Effector memory CD4-positive, alpha-beta T cell (primary cell): ENCODE measurements at regions not wholly inside any gene's neighbourhood (a gene's known extent, or its start where the extent isn't known, plus 50 kb on each side); places are given as distances from the start of the nearest gene placed in this dataset.

Experiments used
- DNase-seq, 3 donors: peaks; one replicate each; pipeline ENCODE4 v3.0.0-alpha.2; 2020
- H3K27ac ChIP-seq: 2 replicates; pipeline ENCODE4 v1.7.0; 2013; ENCODE audit warnings: mild to moderate bottlenecking, low read length, moderate library complexity; ENCODE audit not compliant: insufficient read depth, poor library complexity, severe bottlenecking
- H3K27me3 ChIP-seq: replicated peaks from 2 replicates; pipeline ENCODE4 v1.7.0; 2013; ENCODE audit warnings: mild to moderate bottlenecking, low read length; ENCODE audit not compliant: insufficient read depth, control insufficient read depth, poor library complexity, severe bottlenecking
- H3K36me3 ChIP-seq: 2 replicates; pipeline ENCODE4 v1.7.0; 2013; ENCODE audit warnings: mild to moderate bottlenecking, low read length, moderate library complexity; ENCODE audit not compliant: control insufficient read depth, insufficient read depth
- H3K4me1 ChIP-seq: 2 replicates; pipeline ENCODE4 v1.7.0; 2013; ENCODE audit warnings: low read length, mild to moderate bottlenecking; ENCODE audit not compliant: control insufficient read depth, insufficient read depth, poor library complexity, severe bottlenecking
- H3K4me3 ChIP-seq: 2 replicates; pipeline ENCODE4 v1.7.0; 2013; ENCODE audit warnings: low read length, low read depth, mild to moderate bottlenecking; ENCODE audit not compliant: insufficient read depth, poor library complexity, severe bottlenecking
- H3K9me3 ChIP-seq: 2 replicates; pipeline ENCODE4 v1.7.0; 2013; ENCODE audit warnings: mild to moderate bottlenecking, low read length, moderate library complexity; ENCODE audit not compliant: control insufficient read depth

GRCh38 chr5:52674815-52675545 lies 112.7 kb upstream of the ITGA1 start:
- Histone ChIP-seq H3K27me3 (no peaks in the 10 kb centered on the region), H3K27ac (no peak overlapping the region), H3K4me3 (no peak overlapping the region), H3K9me3 (no peaks in the 10 kb centered on the region), H3K36me3 (no peaks in the 10 kb centered on the region), H3K4me1 (no peaks in the 10 kb centered on the region)
- no peak for DNase-seq

GRCh38 chr5:52682492-52682891 lies 105.2 kb upstream of the ITGA1 start:
- H3K36me3 ChIP-seq, result no peaks in the 10 kb centered on the region
- H3K27ac ChIP-seq, result no peak overlapping the region
- H3K27me3 ChIP-seq, result no peaks in the 10 kb centered on the region
- H3K9me3 ChIP-seq, result no peaks in the 10 kb centered on the region
- H3K4me1 ChIP-seq, result no peaks in the 10 kb centered on the region
- no peak for DNase-seq
- H3K4me3 ChIP-seq, result no peak overlapping the region

- H3K27me3 ChIP-seq, result no peaks in the 10 kb centered on the region
- no peak overlapping the region for H3K27ac ChIP-seq
- no peak overlapping the region for H3K4me3 ChIP-seq
- no peaks in the 10 kb centered on the region for H3K4me1 ChIP-seq
- no peaks in the 10 kb centered on the region for H3K36me3 ChIP-seq
- no peak for DNase-seq
- H3K9me3 ChIP-seq, result no peaks in the 10 kb centered on the region
Observed at GRCh38 chr5:52684051-52684450, 103.7 kb upstream of the ITGA1 start.

- no peaks in the 10 kb centered on the region for H3K4me1 ChIP-seq
- no peak for DNase-seq
- H3K27ac ChIP-seq, result no peak overlapping the region
- H3K9me3 ChIP-seq, result no peaks in the 10 kb centered on the region
- H3K36me3 ChIP-seq, result no peaks in the 10 kb centered on the region
- no peaks in the 10 kb centered on the region for H3K27me3 ChIP-seq
- H3K4me3 ChIP-seq, result no peak overlapping the region
Observed at GRCh38 chr5:52685566-52685965, 102.2 kb upstream of the ITGA1 start.

GRCh38 chr5:52685971-52686370 lies 101.7 kb upstream of the ITGA1 start:
- no peaks in the 10 kb centered on the region for H3K9me3 ChIP-seq
- H3K27ac ChIP-seq, result no peak overlapping the region
- H3K27me3 ChIP-seq, result no peaks in the 10 kb centered on the region
- no peaks in the 10 kb centered on the region for H3K36me3 ChIP-seq
- H3K4me1 ChIP-seq, result no peaks in the 10 kb centered on the region
- no peak overlapping the region for H3K4me3 ChIP-seq
- DNase-seq, result no peak

GRCh38 chr5:52690236-52690768 lies 97.4 kb upstream of the ITGA1 start:
- no peak for DNase-seq

GRCh38 chr5:52692039-52692438 lies 95.7 kb upstream of the ITGA1 start:
- Histone ChIP-seq H3K27me3 (no peaks in the 10 kb centered on the region), H3K36me3 (no peaks in the 10 kb centered on the region), H3K27ac (no peak overlapping the region), H3K4me1 (no peaks in the 10 kb centered on the region), H3K9me3 (no peaks in the 10 kb centered on the region), H3K4me3 (no peak overlapping the region)
- DNase-seq, result no peak

More at GRCh38 chr5:52690236-52690768, 97.4 kb upstream of the ITGA1 start:
- no peaks in the 10 kb centered on the region for H3K27me3 ChIP-seq
- no peak overlapping the region for H3K27ac ChIP-seq
- H3K9me3 ChIP-seq, result no peaks in the 10 kb centered on the region
- H3K36me3 ChIP-seq, result no peaks in the 10 kb centered on the region
- no peaks in the 10 kb centered on the region for H3K4me1 ChIP-seq
- H3K4me3 ChIP-seq, result no peak overlapping the region

- no peaks in the 10 kb centered on the region for H3K36me3 ChIP-seq
- no peak overlapping the region for H3K27ac ChIP-seq
- no peaks in the 10 kb centered on the region for H3K27me3 ChIP-seq
- H3K4me1 ChIP-seq, result no peaks in the 10 kb centered on the region
- DNase-seq, result no peak
- no peaks in the 10 kb centered on the region for H3K9me3 ChIP-seq
- no peak overlapping the region for H3K4me3 ChIP-seq
Observed at GRCh38 chr5:52692606-52693005, 95.1 kb upstream of the ITGA1 start.

- Histone ChIP-seq H3K4me1 (no peaks in the 10 kb centered on the region), H3K27me3 (no peaks in the 10 kb centered on the region), H3K27ac (no peak overlapping the region), H3K36me3 (no peaks in the 10 kb centered on the region), H3K9me3 (no peaks in the 10 kb centered on the region), H3K4me3 (no peak overlapping the region)
- peak in 2 of 3 donors; percentile 1 to 3 for DNase-seq
Observed at GRCh38 chr5:52693280-52693679, 94.4 kb upstream of the ITGA1 start.

GRCh38 chr5:52693836-52694235 lies 93.9 kb upstream of the ITGA1 start:
- no peaks in the 10 kb centered on the region for H3K36me3 ChIP-seq
- no peaks in the 10 kb centered on the region for H3K27me3 ChIP-seq
- no peak overlapping the region for H3K27ac ChIP-seq
- no peak overlapping the region for H3K4me3 ChIP-seq
- H3K4me1 ChIP-seq, result no peaks in the 10 kb centered on the region
- no peaks in the 10 kb centered on the region for H3K9me3 ChIP-seq
- no peak for DNase-seq
